T-helper 22 cell (primary cell): ENCODE measurements at regions not wholly inside any gene's neighbourhood (a gene's known extent, or its start where the extent isn't known, plus 50 kb on each side); places are given as distances from the start of the nearest gene placed in this dataset.

Source experiments
- DNase-seq: peaks from one replicate; pipeline ENCODE4 v3.0.0-alpha.2; 2020; ENCODE audit warnings: low read depth

- DNase-seq, result no peak
Measured at GRCh38 chr2:145088756-145089155, 568.8 kb upstream of the ZEB2 start.

GRCh38 chr2:145086910-145087309 is 567.0 kb upstream of the ZEB2 start:
- DNase-seq, result no peak

GRCh38 chr2:145085612-145086011 is 565.7 kb upstream of the ZEB2 start:
- no peak for DNase-seq

GRCh38 chr2:145080426-145080825 is 560.5 kb upstream of the ZEB2 start:
- no peak for DNase-seq

- DNase-seq, result no peak
Measured at GRCh38 chr2:145079641-145080040, 559.7 kb upstream of the ZEB2 start.

- DNase-seq, result no peak
Measured at GRCh38 chr2:145078923-145079322, 559.0 kb upstream of the ZEB2 start.

- no peak for DNase-seq
Measured at GRCh38 chr2:145076085-145076484, 556.2 kb upstream of the ZEB2 start.

GRCh38 chr2:145075454-145076062 is 555.6 kb upstream of the ZEB2 start:
- DNase-seq, result no peak

GRCh38 chr2:145070703-145071102 is 550.8 kb upstream of the ZEB2 start:
- no peak for DNase-seq

- no peak for DNase-seq
Measured at GRCh38 chr2:145068509-145068908, 548.6 kb upstream of the ZEB2 start.

- no peak for DNase-seq
Measured at GRCh38 chr2:145067549-145068030, 547.7 kb upstream of the ZEB2 start.

GRCh38 chr2:145066856-145067548 is 547.1 kb upstream of the ZEB2 start:
- no peak for DNase-seq

GRCh38 chr2:145066151-145066661 is 546.3 kb upstream of the ZEB2 start:
- no peak for DNase-seq

GRCh38 chr2:145065342-145065741 is 545.4 kb upstream of the ZEB2 start:
- DNase-seq, result no peak

- no peak for DNase-seq
Measured at GRCh38 chr2:145064511-145064910, 544.6 kb upstream of the ZEB2 start.

GRCh38 chr2:145060876-145061275 is 541.0 kb upstream of the ZEB2 start:
- DNase-seq, result no peak

- DNase-seq, result no peak
Measured at GRCh38 chr2:145059914-145060313, 540.0 kb upstream of the ZEB2 start.

GRCh38 chr2:145059343-145059742 is 539.4 kb upstream of the ZEB2 start:
- no peak for DNase-seq

- DNase-seq, result no peak
Measured at GRCh38 chr2:145058457-145058856, 538.5 kb upstream of the ZEB2 start.

- no peak for DNase-seq
Measured at GRCh38 chr2:145055651-145056050, 535.7 kb upstream of the ZEB2 start.

GRCh38 chr2:145050134-145050533 is 530.2 kb upstream of the ZEB2 start:
- DNase-seq, result no peak

GRCh38 chr2:145049475-145049874 is 529.6 kb upstream of the ZEB2 start:
- DNase-seq, result no peak

- DNase-seq, result no peak
Measured at GRCh38 chr2:145047554-145047953, 527.6 kb upstream of the ZEB2 start.

- DNase-seq, result no peak
Measured at GRCh38 chr2:145044491-145044890, 524.6 kb upstream of the ZEB2 start.
